ENCODE measurements at regions not wholly inside any gene's neighbourhood (a gene's known extent, or its start where the extent isn't known, plus 50 kb on each side); places are given as distances from the start of the nearest gene placed in this dataset.

DNA sequence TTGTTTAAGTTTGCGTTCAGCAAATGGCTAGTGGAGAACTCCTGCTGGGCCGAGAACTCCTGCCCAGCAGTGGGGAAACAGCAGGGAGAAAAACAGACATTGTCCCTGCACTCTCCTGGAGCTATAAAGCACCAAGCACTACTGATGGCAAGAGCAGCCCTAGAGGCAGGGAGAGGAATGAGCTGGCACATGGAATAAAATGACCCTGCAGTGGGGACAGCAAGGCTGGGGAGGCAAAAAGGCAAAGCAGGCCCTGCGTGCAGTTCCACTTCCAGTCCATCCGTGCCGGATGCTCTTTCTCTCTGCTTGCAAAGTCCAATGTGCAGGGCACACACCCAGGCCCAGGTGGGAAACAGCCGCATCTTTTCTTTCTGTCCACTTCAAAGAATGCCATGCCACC, 415.5 kb downstream of the LRATD1 start:
- peaks cover 12% of the 10 kb centered on the region for H3K27me3 Mint-ChIP-seq (ENCODE audit: insufficient read depth, low read depth, poor library complexity)
- no peaks in the 10 kb centered on the region for H3K79me2 ChIP-seq (replicated peaks; ENCODE audit: insufficient read depth)
- no peaks in the 10 kb centered on the region for H3K36me3 ChIP-seq (ENCODE audit: insufficient read depth)
- peaks cover 32% of the 10 kb centered on the region for H3K4me1 ChIP-seq (ENCODE audit: insufficient read depth)
- no peak overlapping the region for H3K27ac ChIP-seq (ENCODE audit: low read depth)
- no peak overlapping the region for H3K4me3 ChIP-seq
- ATAC-seq (peak; percentile 72), DNase-seq (ENCODE audit: low spot score) (peak; percentile 19)
- H3K4me1 Mint-ChIP-seq: peaks cover 55% of the 10 kb centered on the region
- no peaks in the 10 kb centered on the region for H3F3A ChIP-seq (replicated peaks; ENCODE audit: low read depth)
- no peaks in the 10 kb centered on the region for H4K20me1 ChIP-seq (replicated peaks; ENCODE audit: insufficient read depth)
- no peaks in the 10 kb centered on the region for H3K9me3 Mint-ChIP-seq
- no peak overlapping the region for H3K27ac Mint-ChIP-seq
- H3K27me3 ChIP-seq (ENCODE audit: insufficient read depth): no peaks in the 10 kb centered on the region
- H3K9me2 ChIP-seq (ENCODE audit: insufficient read depth): 0 out of 2 replicates have a peak, but pooled peaks cover 3% of the 10 kb centered on the region
- no peak overlapping the region for H3K4me2 ChIP-seq
- H2AFZ ChIP-seq: 0 out of 2 replicates have a peak overlapping the region, but pooled peaks have one; percentile 43
- no peak overlapping the region for H3K4me3 Mint-ChIP-seq
- H3K36me3 Mint-ChIP-seq (ENCODE audit: low read depth): no peaks in the 10 kb centered on the region; the same call in 2 of the 3 replicates
- no peak for TF ChIP-seq POLR2AphosphoS5 (IDR thresholded peaks at IDR 0.05; ENCODE audit: low read depth)
- no peak for TF ChIP-seq ZNF114 (CRISPR knock-in tag; IDR thresholded peaks at IDR 0.05)

DNA sequence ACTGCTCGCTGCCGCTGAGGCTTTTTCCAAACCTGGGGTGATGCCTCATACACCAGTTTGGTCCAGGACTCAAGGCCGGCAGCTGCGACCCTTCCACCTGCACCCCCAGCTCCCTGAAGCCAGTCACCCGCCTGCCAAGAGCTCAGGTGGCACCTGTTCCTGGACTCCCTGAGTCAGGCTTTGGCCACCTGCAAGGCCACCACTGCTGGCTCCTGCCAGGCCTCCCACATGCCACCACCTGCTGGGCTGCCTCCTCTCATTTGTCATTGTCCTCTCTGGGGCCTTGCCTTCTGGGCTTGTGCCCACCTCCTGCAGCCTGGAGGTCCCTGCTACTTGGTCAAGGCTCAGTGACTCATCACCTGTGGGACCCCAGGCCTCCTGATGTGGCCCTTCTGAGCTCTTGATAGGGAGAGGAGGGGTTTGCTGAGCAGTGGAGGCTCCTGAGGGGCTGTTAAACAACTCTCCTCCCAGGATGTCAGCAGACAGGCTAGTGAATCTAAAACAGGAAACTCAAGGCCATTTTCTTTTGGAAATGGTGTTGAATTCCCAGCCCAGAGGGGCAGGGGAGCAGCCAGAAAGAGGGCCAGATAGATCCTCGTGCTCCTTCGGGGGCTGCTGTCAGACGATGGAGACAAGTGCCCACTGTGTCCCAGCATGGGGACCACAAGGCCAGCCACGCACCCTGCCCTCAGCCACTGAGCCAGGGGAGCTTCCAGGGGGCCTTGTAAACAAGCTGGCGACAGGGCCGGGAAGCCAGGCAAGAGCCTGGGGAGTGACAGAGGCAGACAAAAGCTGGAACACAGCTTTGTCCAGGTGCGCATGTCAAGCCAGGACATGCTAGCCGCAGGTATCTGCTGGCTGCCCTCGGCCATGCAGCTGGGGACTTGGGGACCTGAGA, 416.8 kb downstream of the LRATD1 start:
- Mint-ChIP-seq H3K9me3 (no peaks in the 10 kb centered on the region), H3K36me3 (ENCODE audit: low read depth) (no peaks in the 10 kb centered on the region; the same call in 2 of the 3 replicates), H3K4me1 (peaks cover 48% of the 10 kb centered on the region), H3K27me3 (ENCODE audit: insufficient read depth, low read depth, poor library complexity) (peaks cover 10% of the 10 kb centered on the region), H3K27ac (no peak overlapping the region), H3K4me3 (no peak overlapping the region)
- Histone ChIP-seq H3K4me3 (no peak overlapping the region), H3K79me2 (replicated peaks; ENCODE audit: insufficient read depth) (no peaks in the 10 kb centered on the region), H3K27ac (ENCODE audit: low read depth) (no peak overlapping the region), H3K4me1 (ENCODE audit: insufficient read depth) (peaks cover 22% of the 10 kb centered on the region; the same call in 1 of the 2 replicates), H3K36me3 (ENCODE audit: insufficient read depth) (no peaks in the 10 kb centered on the region), H3K9me2 (ENCODE audit: insufficient read depth) (peaks cover 13% of the 10 kb centered on the region), H3F3A (replicated peaks; ENCODE audit: low read depth) (no peaks in the 10 kb centered on the region), H2AFZ (no peak overlapping the region; the same call in 1 of the 2 replicates), H4K20me1 (replicated peaks; ENCODE audit: insufficient read depth) (no peaks in the 10 kb centered on the region), H3K4me2 (no peak overlapping the region), H3K27me3 (ENCODE audit: insufficient read depth) (no peaks in the 10 kb centered on the region)
- TF ChIP-seq, protein P1, sequence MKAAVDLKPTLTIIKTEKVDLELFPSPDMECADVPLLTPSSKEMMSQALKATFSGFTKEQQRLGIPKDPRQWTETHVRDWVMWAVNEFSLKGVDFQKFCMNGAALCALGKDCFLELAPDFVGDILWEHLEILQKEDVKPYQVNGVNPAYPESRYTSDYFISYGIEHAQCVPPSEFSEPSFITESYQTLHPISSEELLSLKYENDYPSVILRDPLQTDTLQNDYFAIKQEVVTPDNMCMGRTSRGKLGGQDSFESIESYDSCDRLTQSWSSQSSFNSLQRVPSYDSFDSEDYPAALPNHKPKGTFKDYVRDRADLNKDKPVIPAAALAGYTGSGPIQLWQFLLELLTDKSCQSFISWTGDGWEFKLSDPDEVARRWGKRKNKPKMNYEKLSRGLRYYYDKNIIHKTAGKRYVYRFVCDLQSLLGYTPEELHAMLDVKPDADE (IDR thresholded peaks at IDR 0.05): no peak
- TF ChIP-seq, protein P2, sequence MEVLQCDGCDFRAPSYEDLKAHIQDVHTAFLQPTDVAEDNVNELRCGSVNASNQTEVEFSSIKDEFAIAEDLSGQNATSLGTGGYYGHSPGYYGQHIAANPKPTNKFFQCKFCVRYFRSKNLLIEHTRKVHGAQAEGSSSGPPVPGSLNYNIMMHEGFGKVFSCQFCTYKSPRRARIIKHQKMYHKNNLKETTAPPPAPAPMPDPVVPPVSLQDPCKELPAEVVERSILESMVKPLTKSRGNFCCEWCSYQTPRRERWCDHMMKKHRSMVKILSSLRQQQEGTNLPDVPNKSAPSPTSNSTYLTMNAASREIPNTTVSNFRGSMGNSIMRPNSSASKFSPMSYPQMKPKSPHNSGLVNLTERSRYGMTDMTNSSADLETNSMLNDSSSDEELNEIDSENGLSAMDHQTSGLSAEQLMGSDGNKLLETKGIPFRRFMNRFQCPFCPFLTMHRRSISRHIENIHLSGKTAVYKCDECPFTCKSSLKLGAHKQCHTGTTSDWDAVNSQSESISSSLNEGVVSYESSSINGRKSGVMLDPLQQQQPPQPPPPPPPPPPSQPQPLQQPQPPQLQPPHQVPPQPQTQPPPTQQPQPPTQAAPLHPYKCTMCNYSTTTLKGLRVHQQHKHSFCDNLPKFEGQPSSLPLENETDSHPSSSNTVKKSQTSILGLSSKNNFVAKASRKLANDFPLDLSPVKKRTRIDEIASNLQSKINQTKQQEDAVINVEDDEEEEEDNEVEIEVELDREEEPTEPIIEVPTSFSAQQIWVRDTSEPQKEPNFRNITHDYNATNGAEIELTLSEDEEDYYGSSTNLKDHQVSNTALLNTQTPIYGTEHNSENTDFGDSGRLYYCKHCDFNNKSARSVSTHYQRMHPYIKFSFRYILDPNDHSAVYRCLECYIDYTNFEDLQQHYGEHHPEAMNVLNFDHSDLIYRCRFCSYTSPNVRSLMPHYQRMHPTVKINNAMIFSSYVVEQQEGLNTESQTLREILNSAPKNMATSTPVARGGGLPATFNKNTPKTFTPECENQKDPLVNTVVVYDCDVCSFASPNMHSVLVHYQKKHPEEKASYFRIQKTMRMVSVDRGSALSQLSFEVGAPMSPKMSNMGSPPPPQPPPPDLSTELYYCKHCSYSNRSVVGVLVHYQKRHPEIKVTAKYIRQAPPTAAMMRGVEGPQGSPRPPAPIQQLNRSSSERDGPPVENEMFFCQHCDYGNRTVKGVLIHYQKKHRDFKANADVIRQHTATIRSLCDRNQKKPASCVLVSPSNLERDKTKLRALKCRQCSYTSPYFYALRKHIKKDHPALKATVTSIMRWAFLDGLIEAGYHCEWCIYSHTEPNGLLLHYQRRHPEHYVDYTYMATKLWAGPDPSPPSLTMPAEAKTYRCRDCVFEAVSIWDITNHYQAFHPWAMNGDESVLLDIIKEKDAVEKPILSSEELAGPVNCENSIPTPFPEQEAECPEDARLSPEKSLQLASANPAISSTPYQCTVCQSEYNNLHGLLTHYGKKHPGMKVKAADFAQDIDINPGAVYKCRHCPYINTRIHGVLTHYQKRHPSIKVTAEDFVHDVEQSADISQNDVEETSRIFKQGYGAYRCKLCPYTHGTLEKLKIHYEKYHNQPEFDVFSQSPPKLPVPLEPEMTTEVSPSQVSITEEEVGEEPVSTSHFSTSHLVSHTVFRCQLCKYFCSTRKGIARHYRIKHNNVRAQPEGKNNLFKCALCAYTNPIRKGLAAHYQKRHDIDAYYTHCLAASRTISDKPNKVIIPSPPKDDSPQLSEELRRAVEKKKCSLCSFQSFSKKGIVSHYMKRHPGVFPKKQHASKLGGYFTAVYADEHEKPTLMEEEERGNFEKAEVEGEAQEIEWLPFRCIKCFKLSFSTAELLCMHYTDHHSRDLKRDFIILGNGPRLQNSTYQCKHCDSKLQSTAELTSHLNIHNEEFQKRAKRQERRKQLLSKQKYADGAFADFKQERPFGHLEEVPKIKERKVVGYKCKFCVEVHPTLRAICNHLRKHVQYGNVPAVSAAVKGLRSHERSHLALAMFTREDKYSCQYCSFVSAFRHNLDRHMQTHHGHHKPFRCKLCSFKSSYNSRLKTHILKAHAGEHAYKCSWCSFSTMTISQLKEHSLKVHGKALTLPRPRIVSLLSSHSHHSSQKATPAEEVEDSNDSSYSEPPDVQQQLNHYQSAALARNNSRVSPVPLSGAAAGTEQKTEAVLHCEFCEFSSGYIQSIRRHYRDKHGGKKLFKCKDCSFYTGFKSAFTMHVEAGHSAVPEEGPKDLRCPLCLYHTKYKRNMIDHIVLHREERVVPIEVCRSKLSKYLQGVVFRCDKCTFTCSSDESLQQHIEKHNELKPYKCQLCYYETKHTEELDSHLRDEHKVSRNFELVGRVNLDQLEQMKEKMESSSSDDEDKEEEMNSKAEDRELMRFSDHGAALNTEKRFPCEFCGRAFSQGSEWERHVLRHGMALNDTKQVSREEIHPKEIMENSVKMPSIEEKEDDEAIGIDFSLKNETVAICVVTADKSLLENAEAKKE (CRISPR knock-in tag; IDR thresholded peaks at IDR 0.05): no peak
- no peak for TF ChIP-seq STAT1 (IDR thresholded peaks at IDR 0.05; ENCODE audit: unreplicated experiment)
- TF ChIP-seq EZH2 (IDR thresholded peaks at IDR 0.05; ENCODE audit: low read depth, unreplicated experiment): no peak
- TF ChIP-seq, protein P3, sequence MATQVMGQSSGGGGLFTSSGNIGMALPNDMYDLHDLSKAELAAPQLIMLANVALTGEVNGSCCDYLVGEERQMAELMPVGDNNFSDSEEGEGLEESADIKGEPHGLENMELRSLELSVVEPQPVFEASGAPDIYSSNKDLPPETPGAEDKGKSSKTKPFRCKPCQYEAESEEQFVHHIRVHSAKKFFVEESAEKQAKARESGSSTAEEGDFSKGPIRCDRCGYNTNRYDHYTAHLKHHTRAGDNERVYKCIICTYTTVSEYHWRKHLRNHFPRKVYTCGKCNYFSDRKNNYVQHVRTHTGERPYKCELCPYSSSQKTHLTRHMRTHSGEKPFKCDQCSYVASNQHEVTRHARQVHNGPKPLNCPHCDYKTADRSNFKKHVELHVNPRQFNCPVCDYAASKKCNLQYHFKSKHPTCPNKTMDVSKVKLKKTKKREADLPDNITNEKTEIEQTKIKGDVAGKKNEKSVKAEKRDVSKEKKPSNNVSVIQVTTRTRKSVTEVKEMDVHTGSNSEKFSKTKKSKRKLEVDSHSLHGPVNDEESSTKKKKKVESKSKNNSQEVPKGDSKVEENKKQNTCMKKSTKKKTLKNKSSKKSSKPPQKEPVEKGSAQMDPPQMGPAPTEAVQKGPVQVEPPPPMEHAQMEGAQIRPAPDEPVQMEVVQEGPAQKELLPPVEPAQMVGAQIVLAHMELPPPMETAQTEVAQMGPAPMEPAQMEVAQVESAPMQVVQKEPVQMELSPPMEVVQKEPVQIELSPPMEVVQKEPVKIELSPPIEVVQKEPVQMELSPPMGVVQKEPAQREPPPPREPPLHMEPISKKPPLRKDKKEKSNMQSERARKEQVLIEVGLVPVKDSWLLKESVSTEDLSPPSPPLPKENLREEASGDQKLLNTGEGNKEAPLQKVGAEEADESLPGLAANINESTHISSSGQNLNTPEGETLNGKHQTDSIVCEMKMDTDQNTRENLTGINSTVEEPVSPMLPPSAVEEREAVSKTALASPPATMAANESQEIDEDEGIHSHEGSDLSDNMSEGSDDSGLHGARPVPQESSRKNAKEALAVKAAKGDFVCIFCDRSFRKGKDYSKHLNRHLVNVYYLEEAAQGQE (IDR thresholded peaks at IDR 0.05; ENCODE audit: unreplicated experiment): no peak
- DNase-seq (ENCODE audit: low spot score) (no peak), ATAC-seq (no peak)

Measured in GM23338 (cell line).